Fibroblast of pulmonary artery (primary cell): ENCODE measurements at regions not wholly inside any gene's neighbourhood (a gene's known extent, or its start where the extent isn't known, plus 50 kb on each side); places are given as distances from the start of the nearest gene placed in this dataset.
A peak's percentile ranks its signal among the peaks of the same experiment; 100 is the strongest.

ENCODE experiments used
- DNase-seq: peaks from one replicate; pipeline ENCODE4 v3.0.0-alpha.2; 2010; ENCODE audit warnings: low read depth
- H3K4me3 ChIP-seq: replicated peaks from 2 replicates; pipeline ENCODE4 v1.5.1; 2011; ENCODE audit warnings: low read depth, mild to moderate bottlenecking, control low read depth, low read length, moderate library complexity
- CTCF ChIP-seq: IDR thresholded peaks from 2 replicates; pipeline ENCODE4 v1.5.1; 2011; ENCODE audit warnings: mild to moderate bottlenecking, control low read depth, low read length, inconsistent platforms; ENCODE audit errors: missing control alignments

- no peak for DNase-seq
- TF ChIP-seq CTCF, result no peak
- no peak overlapping the region for H3K4me3 ChIP-seq
Measured at GRCh38 chr13:76024151-76024550, 388.0 kb downstream of the LMO7 start.

GRCh38 chr13:76023652-76024051 is 387.5 kb downstream of the LMO7 start:
- DNase-seq, result no peak

GRCh38 chr13:76020421-76020955 is 384.4 kb downstream of the LMO7 start:
- no peak for TF ChIP-seq CTCF
- no peak overlapping the region for H3K4me3 ChIP-seq
- DNase-seq, result no peak

More at GRCh38 chr13:76023652-76024051, 387.5 kb downstream of the LMO7 start:
- H3K4me3 ChIP-seq, result no peak overlapping the region
- TF ChIP-seq CTCF, result no peak

- TF ChIP-seq CTCF, result peak; percentile 14
- no peak for DNase-seq
- H3K4me3 ChIP-seq, result no peak overlapping the region
Measured at GRCh38 chr13:76019421-76020044, 383.4 kb downstream of the LMO7 start.

- no peak for TF ChIP-seq CTCF
- no peak for DNase-seq
- H3K4me3 ChIP-seq, result no peak overlapping the region
Measured at GRCh38 chr13:76017861-76018556, 381.9 kb downstream of the LMO7 start.

GRCh38 chr13:76016799-76017400 is 380.8 kb downstream of the LMO7 start:
- H3K4me3 ChIP-seq, result no peak overlapping the region
- DNase-seq, result peak; percentile 46
- peak; percentile 57 for TF ChIP-seq CTCF
